ENCODE measurements at regions not wholly inside any gene's neighbourhood (a gene's known extent, or its start where the extent isn't known, plus 50 kb on each side); places are given as distances from the start of the nearest gene placed in this dataset.

GRCh38 chr13:37492741-37493514 is 105.6 kb downstream of the POSTN start:
- H3K27me3 ChIP-seq (ENCODE audit: insufficient read depth, low read length, poor library complexity, severe bottlenecking): no peaks in the 10 kb centered on the region
- H3K27me3 Mint-ChIP-seq: no peaks in the 10 kb centered on the region
- H3K4me3 Mint-ChIP-seq: no peak overlapping the region
- peaks cover 0 to 14% (median 7%) of the 10 kb centered on the region in 5 donors for H3K9me3 Mint-ChIP-seq
- no peaks in the 10 kb centered on the region for H3K4me1 ChIP-seq (ENCODE audit: insufficient read depth, low read length)
- H3K4me3 ChIP-seq (ENCODE audit: low read length): no peak overlapping the region
- ChIA-PET POLR2A (no interaction called here), CTCF (no interaction called here)
- no peak for DNase-seq
- H3K27ac ChIP-seq (ENCODE audit: low read depth, low read length): no peak overlapping the region
- no peaks in the 10 kb centered on the region for H3K9me3 ChIP-seq (ENCODE audit: low read length)
- no peaks in the 10 kb centered on the region for H3K4me1 Mint-ChIP-seq
- H3K36me3 Mint-ChIP-seq: no peaks in the 10 kb centered on the region
- H3K36me3 ChIP-seq (ENCODE audit: insufficient read depth, low read length): no peaks in the 10 kb centered on the region
- no peak overlapping the region for H3K27ac Mint-ChIP-seq

DNA sequence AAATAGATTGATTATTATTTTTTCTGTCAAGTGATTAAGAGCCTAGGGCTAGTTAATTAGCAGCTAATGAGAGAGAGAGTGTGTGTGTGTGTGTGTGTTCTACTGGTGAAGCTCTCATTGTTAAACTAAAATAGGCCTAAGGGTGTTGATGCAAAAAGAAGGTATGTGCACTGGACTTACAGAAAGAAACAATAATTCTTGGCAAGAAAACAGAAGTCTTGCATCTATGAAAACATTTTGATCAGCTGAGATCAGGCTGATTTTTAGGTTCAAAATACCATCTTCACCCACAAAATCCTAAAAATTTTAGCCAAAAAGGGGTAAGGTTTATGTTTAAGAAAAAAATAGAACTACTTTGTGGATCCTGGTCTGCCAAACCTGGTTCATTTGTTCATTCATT is 106.5 kb downstream of the POSTN start:
- CTCF ChIA-PET: no interaction called here
- Histone ChIP-seq H3K27ac (ENCODE audit: low read depth, low read length) (no peak overlapping the region), H3K4me1 (ENCODE audit: insufficient read depth, low read length) (no peaks in the 10 kb centered on the region), H3K36me3 (ENCODE audit: insufficient read depth, low read length) (no peaks in the 10 kb centered on the region), H3K4me3 (ENCODE audit: low read length) (no peak overlapping the region), H3K27me3 (ENCODE audit: insufficient read depth, low read length, poor library complexity, severe bottlenecking) (no peaks in the 10 kb centered on the region), H3K9me3 (ENCODE audit: low read length) (no peaks in the 10 kb centered on the region)
- no peaks in the 10 kb centered on the region for H3K27me3 Mint-ChIP-seq
- POLR2A ChIA-PET: no interaction called here
- no peaks in the 10 kb centered on the region for H3K36me3 Mint-ChIP-seq
- peaks cover 0 to 14% (median 7%) of the 10 kb centered on the region in 5 donors for H3K9me3 Mint-ChIP-seq
- H3K27ac Mint-ChIP-seq: no peak overlapping the region
- H3K4me1 Mint-ChIP-seq: no peaks in the 10 kb centered on the region
- no peak for DNase-seq
- H3K4me3 Mint-ChIP-seq: no peak overlapping the region

- H3K9me3 ChIP-seq (ENCODE audit: low read length): no peaks in the 10 kb centered on the region
- H3K4me1 ChIP-seq (ENCODE audit: insufficient read depth, low read length): no peaks in the 10 kb centered on the region
Observed at GRCh38 chr13:37491661-37492060, 106.9 kb downstream of the POSTN start.

GRCh38 chr13:37490176-37490779 is 108.3 kb downstream of the POSTN start:
- no peaks in the 10 kb centered on the region for H3K36me3 ChIP-seq (ENCODE audit: insufficient read depth, low read length)
- DNase-seq: no peak
- no peaks in the 10 kb centered on the region for H3K27me3 Mint-ChIP-seq
- peaks cover 0 to 7% (median 6%) of the 10 kb centered on the region in 5 donors for H3K9me3 Mint-ChIP-seq
- ChIA-PET CTCF (no interaction called here), POLR2A (no interaction called here)
- H3K27ac Mint-ChIP-seq: no peak overlapping the region
- H3K27ac ChIP-seq (ENCODE audit: low read depth, low read length): no peak overlapping the region
- no peak overlapping the region for H3K4me3 Mint-ChIP-seq
- no peaks in the 10 kb centered on the region for H3K4me1 Mint-ChIP-seq
- no peaks in the 10 kb centered on the region for H3K9me3 ChIP-seq (ENCODE audit: low read length)
- H3K27me3 ChIP-seq (ENCODE audit: insufficient read depth, low read length, poor library complexity, severe bottlenecking): no peaks in the 10 kb centered on the region
- no peaks in the 10 kb centered on the region for H3K36me3 Mint-ChIP-seq
- H3K4me3 ChIP-seq (ENCODE audit: low read length): no peak overlapping the region
- H3K4me1 ChIP-seq (ENCODE audit: insufficient read depth, low read length): no peaks in the 10 kb centered on the region

More at GRCh38 chr13:37491661-37492060, 106.9 kb downstream of the POSTN start:
- Mint-ChIP-seq H3K27me3 (no peaks in the 10 kb centered on the region), H3K4me1 (no peaks in the 10 kb centered on the region), H3K9me3 (peaks cover 0 to 12% (median 7%) of the 10 kb centered on the region in 5 donors), H3K36me3 (no peaks in the 10 kb centered on the region), H3K4me3 (no peak overlapping the region), H3K27ac (no peak overlapping the region)
- no peaks in the 10 kb centered on the region for H3K36me3 ChIP-seq (ENCODE audit: insufficient read depth, low read length)
- DNase-seq: no peak
- no peak overlapping the region for H3K27ac ChIP-seq (ENCODE audit: low read depth, low read length)
- no peaks in the 10 kb centered on the region for H3K27me3 ChIP-seq (ENCODE audit: insufficient read depth, low read length, poor library complexity, severe bottlenecking)
- CTCF ChIA-PET: no interaction called here
- POLR2A ChIA-PET: no interaction called here
- no peak overlapping the region for H3K4me3 ChIP-seq (ENCODE audit: low read length)

DNA sequence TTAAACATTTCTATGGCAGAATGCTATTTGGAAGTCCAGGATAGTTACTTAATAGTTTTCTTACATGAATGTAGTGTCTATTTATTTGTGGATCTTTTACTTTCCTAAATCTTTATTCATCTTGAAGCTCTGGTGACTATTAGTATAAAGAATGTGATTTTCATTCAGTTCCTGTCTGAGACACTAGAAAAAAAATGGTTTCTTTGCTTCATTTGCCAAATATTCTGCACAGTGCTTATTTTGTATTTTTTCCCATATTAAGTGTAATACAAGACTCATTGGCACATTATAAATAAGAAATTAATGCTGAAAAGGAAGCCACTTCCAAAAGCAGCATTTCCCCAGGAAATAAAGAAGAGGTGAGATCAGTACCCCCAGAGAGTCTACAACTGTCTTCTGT is 109.8 kb downstream of the POSTN start:
- no peaks in the 10 kb centered on the region for H3K27me3 Mint-ChIP-seq
- no peak for DNase-seq
- no peaks in the 10 kb centered on the region for H3K4me1 Mint-ChIP-seq
- no peaks in the 10 kb centered on the region for H3K36me3 Mint-ChIP-seq
- Histone ChIP-seq H3K4me3 (ENCODE audit: low read length) (no peak overlapping the region), H3K9me3 (ENCODE audit: low read length) (no peaks in the 10 kb centered on the region), H3K36me3 (ENCODE audit: insufficient read depth, low read length) (no peaks in the 10 kb centered on the region), H3K27me3 (ENCODE audit: insufficient read depth, low read length, poor library complexity, severe bottlenecking) (no peaks in the 10 kb centered on the region), H3K4me1 (ENCODE audit: insufficient read depth, low read length) (no peaks in the 10 kb centered on the region), H3K27ac (ENCODE audit: low read depth, low read length) (no peak overlapping the region)
- POLR2A ChIA-PET: no interaction called here
- no peak overlapping the region for H3K4me3 Mint-ChIP-seq
- CTCF ChIA-PET: no interaction called here
- peaks cover 0 to 7% (median 6%) of the 10 kb centered on the region in 5 donors for H3K9me3 Mint-ChIP-seq
- no peak overlapping the region for H3K27ac Mint-ChIP-seq

DNA sequence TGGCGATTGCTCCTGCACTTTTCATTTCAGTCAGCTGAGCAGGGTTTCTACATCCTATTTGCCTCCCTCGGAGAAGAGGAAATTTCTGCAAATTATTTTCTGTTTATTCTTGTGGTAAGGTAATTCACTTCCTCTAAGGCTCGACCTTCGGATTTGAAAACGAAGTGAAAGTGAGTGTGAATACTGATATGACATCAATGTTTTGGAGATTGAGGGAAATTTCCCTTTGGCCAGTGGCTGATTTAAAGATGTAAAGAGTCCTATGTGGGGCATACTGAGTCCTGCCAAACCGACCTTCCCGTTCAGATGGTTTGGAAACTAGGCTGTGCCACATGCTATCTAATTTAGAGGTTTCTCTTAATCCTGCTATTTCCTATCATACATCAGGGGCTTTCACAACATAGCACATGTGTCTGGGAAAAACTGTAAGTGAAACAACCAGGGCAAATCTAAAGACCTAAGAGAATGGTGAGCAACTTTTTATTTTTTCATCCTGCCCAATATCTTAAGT is 112.3 kb downstream of the POSTN start:
- ChIA-PET CTCF (no interaction called here), POLR2A (no interaction called here)
- H3K4me3 Mint-ChIP-seq: no peak overlapping the region
- H3K4me1 ChIP-seq (ENCODE audit: insufficient read depth, low read length): no peaks in the 10 kb centered on the region
- H3K9me3 ChIP-seq (ENCODE audit: low read length): no peaks in the 10 kb centered on the region
- H3K4me1 Mint-ChIP-seq: no peaks in the 10 kb centered on the region
- H3K27ac Mint-ChIP-seq: no peak overlapping the region
- no peak overlapping the region for H3K4me3 ChIP-seq (ENCODE audit: low read length)
- no peaks in the 10 kb centered on the region for H3K36me3 ChIP-seq (ENCODE audit: insufficient read depth, low read length)
- DNase-seq: no peak
- no peaks in the 10 kb centered on the region for H3K36me3 Mint-ChIP-seq
- peaks cover 0 to 12% (median 7%) of the 10 kb centered on the region in 5 donors for H3K9me3 Mint-ChIP-seq
- H3K27ac ChIP-seq (ENCODE audit: low read depth, low read length): no peak overlapping the region
- no peaks in the 10 kb centered on the region for H3K27me3 ChIP-seq (ENCODE audit: insufficient read depth, low read length, poor library complexity, severe bottlenecking)
- H3K27me3 Mint-ChIP-seq: no peaks in the 10 kb centered on the region

- Histone ChIP-seq H3K9me3 (ENCODE audit: low read length) (no peaks in the 10 kb centered on the region), H3K4me3 (ENCODE audit: low read length) (no peak overlapping the region), H3K27ac (ENCODE audit: low read depth, low read length) (no peak overlapping the region), H3K4me1 (ENCODE audit: insufficient read depth, low read length) (no peaks in the 10 kb centered on the region), H3K36me3 (ENCODE audit: insufficient read depth, low read length) (no peaks in the 10 kb centered on the region), H3K27me3 (ENCODE audit: insufficient read depth, low read length, poor library complexity, severe bottlenecking) (no peaks in the 10 kb centered on the region)
- no peaks in the 10 kb centered on the region for H3K36me3 Mint-ChIP-seq
- DNase-seq: no peak
- H3K4me3 Mint-ChIP-seq: no peak overlapping the region
- no peaks in the 10 kb centered on the region for H3K4me1 Mint-ChIP-seq
- CTCF ChIA-PET: no interaction called here
- peaks cover 0 to 12% (median 7%) of the 10 kb centered on the region in 5 donors for H3K9me3 Mint-ChIP-seq
- no peak overlapping the region for H3K27ac Mint-ChIP-seq
- no peaks in the 10 kb centered on the region for H3K27me3 Mint-ChIP-seq
- POLR2A ChIA-PET: no interaction called here
Observed at GRCh38 chr13:37485756-37486155, 112.8 kb downstream of the POSTN start.

GRCh38 chr13:37484056-37484455 is 114.5 kb downstream of the POSTN start:
- Mint-ChIP-seq H3K9me3 (peaks cover 0 to 16% (median 4%) of the 10 kb centered on the region in 5 donors), H3K27ac (no peak overlapping the region)
- CTCF ChIA-PET: no interaction called here

More at GRCh38 chr13:37484056-37484455, 114.5 kb downstream of the POSTN start:
- Histone ChIP-seq H3K36me3 (ENCODE audit: insufficient read depth, low read length) (no peaks in the 10 kb centered on the region), H3K4me1 (ENCODE audit: insufficient read depth, low read length) (no peaks in the 10 kb centered on the region), H3K27ac (ENCODE audit: low read depth, low read length) (no peak overlapping the region), H3K27me3 (ENCODE audit: insufficient read depth, low read length, poor library complexity, severe bottlenecking) (no peaks in the 10 kb centered on the region), H3K9me3 (ENCODE audit: low read length) (no peaks in the 10 kb centered on the region), H3K4me3 (ENCODE audit: low read length) (no peak overlapping the region)
- Mint-ChIP-seq H3K27me3 (no peaks in the 10 kb centered on the region), H3K4me3 (no peak overlapping the region), H3K4me1 (no peaks in the 10 kb centered on the region), H3K36me3 (no peaks in the 10 kb centered on the region)
- DNase-seq: no peak
- POLR2A ChIA-PET: no interaction called here

Measured in CD8-positive, alpha-beta memory T cell (primary cell).